Uterus (tissue), 2 donors: ENCODE measurements at regions not wholly inside any gene's neighbourhood (a gene's known extent, or its start where the extent isn't known, plus 50 kb on each side); places are given as distances from the start of the nearest gene placed in this dataset.

Experiments
- CTCF ChIP-seq, 4 experiments: fragments of 200-600 bp in 2 of 4; fragments of 450-650 bp in 2 of 4; sonication (generic) in 2 of 4; IDR thresholded peaks; one replicate each; pipeline ENCODE4 v1.5.1; 2016 to 2019; ENCODE audit warnings: antibody characterized with exemption in 4 of 4, mild to moderate bottlenecking in 2 of 4, moderate library complexity in 1 of 4
- POLR2A ChIP-seq, 2 donors: fragments of 450-650 bp; IDR thresholded peaks; one replicate each; pipeline ENCODE4 v1.6.1; 2016; ENCODE audit warnings: antibody characterized with exemption in 2 of 2, mild to moderate bottlenecking in 1 of 2, moderate library complexity in 1 of 2

- TF ChIP-seq POLR2A (IDR thresholded peaks at IDR 0.05) (no peak), CTCF (IDR thresholded peaks at IDR 0.05) (no peak)
These were observed 135.8 kb upstream of the KLF12 start for GRCh38 chr13:74270018-74270417.
